ENCODE measurements at regions not wholly inside any gene's neighbourhood (a gene's known extent, or its start where the extent isn't known, plus 50 kb on each side); places are given as distances from the start of the nearest gene placed in this dataset.

DNA sequence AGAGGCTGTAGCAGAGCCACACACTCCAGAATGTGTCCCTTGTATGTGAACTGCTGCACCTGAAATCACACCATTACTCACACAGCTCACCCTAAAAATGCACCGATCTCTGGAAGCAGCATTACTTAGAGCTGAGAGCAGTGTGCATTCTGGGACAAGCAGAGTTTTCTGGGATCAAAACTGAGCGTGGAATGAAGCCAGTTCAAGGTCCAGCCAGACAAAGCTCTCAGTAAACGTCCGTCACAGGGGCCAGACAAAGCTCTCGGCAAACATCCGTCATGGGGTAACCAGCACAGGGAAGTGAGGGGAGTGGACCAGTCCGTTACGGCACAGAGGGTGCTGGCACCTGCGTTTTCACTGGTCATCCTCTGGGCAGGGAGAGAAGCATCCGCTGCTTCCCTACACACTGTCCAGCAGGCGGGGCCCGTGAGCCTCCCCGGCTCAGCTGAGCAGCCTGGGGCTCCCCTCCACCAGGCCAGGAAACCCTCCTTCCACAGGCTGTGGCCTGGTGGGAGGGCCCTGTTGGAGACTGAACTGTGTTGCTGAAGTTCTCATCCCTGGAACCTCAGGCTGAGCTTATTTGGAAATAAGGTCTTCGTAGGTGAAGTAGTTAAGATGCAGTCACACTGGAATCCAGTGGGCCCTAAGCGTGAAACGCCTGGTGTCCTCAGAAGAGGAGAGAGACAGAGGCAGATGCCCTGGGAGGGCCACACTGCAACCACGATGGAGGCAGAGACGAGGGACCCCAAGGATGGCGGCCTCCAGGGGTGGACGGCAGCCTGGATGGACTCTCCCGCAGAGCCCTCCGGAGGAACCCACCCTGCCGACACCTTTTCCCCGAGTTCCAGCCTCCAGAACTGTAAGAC lies 883.9 kb downstream of the BRD1 start (continued):
- TF ChIP-seq STAT5B (CRISPR knock-in tag; IDR thresholded peaks at IDR 0.05) = no peak
- peak; percentile 75 for TF ChIP-seq GABPB1 (CRISPR knock-in tag; IDR thresholded peaks at IDR 0.05)
- no peak for TF ChIP-seq E2F5 (CRISPR knock-in tag; conservative IDR thresholded peaks at IDR 0.05)
- TF ChIP-seq RELA (CRISPR knock-in tag; IDR thresholded peaks at IDR 0.05) = no peak
- peak; percentile 54; the same call in 1 of the 2 replicates for TF ChIP-seq TFDP1 (CRISPR knock-in tag; IDR thresholded peaks at IDR 0.05; ENCODE audit: borderline replicate concordance)
- peak; percentile 50; the same call in 1 of the 2 replicates for TF ChIP-seq BHLHE40 (IDR thresholded peaks at IDR 0.05; ENCODE audit: low read length)
- no peak for TF ChIP-seq MTERF4 (CRISPR knock-in tag; IDR thresholded peaks at IDR 0.05)
- TF ChIP-seq ZNF430 (CRISPR knock-in tag; IDR thresholded peaks at IDR 0.05) = no peak
- TF ChIP-seq, protein P1, sequence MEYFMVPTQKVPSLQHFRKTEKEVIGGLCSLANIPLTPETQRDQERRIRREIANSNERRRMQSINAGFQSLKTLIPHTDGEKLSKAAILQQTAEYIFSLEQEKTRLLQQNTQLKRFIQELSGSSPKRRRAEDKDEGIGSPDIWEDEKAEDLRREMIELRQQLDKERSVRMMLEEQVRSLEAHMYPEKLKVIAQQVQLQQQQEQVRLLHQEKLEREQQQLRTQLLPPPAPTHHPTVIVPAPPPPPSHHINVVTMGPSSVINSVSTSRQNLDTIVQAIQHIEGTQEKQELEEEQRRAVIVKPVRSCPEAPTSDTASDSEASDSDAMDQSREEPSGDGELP (IDR thresholded peaks at IDR 0.05; ENCODE audit: borderline replicate concordance, low read depth) = peak; percentile 95
- TF ChIP-seq ZNF556 (CRISPR knock-in tag; IDR thresholded peaks at IDR 0.05; ENCODE audit: borderline replicate concordance) = peak; percentile 87; the same call in 1 of the 2 replicates
- TF ChIP-seq, protein P2, sequence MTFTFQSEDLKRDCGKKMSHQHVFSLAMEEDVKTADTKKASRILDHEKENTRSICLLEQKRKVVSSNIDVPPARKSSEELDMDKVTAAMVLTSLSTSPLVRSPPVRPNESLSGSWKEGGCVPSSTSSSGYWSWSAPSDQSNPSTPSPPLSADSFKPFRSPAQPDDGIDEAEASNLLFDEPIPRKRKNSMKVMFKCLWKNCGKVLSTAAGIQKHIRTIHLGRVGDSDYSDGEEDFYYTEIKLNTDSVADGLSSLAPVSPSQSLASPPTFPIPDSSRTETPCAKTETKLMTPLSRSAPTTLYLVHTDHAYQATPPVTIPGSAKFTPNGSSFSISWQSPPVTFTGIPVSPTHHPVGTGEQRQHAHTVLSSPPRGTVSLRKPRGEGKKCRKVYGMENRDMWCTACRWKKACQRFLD (CRISPR knock-in tag; IDR thresholded peaks at IDR 0.05; ENCODE audit: borderline replicate concordance) = no peak
- TF ChIP-seq ZFP62 (CRISPR knock-in tag; IDR thresholded peaks at IDR 0.05) = no peak
- 0 out of 2 replicates have a peak, but pooled peaks have one; percentile 65 for TF ChIP-seq ZNF224 (CRISPR knock-in tag; IDR thresholded peaks at IDR 0.05)
- TF ChIP-seq HCFC1 (IDR thresholded peaks at IDR 0.05; ENCODE audit: low read depth, low read length) = no peak
- no peak for TF ChIP-seq ATAD3A (CRISPR knock-in tag; IDR thresholded peaks at IDR 0.05)
- TF ChIP-seq DZIP1 (CRISPR knock-in tag; IDR thresholded peaks at IDR 0.05) = no peak
- TF ChIP-seq ZNF788 (CRISPR knock-in tag; IDR thresholded peaks at IDR 0.05; ENCODE audit: borderline replicate concordance) = peak; percentile 92
- no peak for TF ChIP-seq ZNF432 (CRISPR knock-in tag; IDR thresholded peaks at IDR 0.05; ENCODE audit: borderline replicate concordance)
- TF ChIP-seq BRCA1 (CRISPR knock-in tag; IDR thresholded peaks at IDR 0.05) = no peak
- peak; percentile 97 for TF ChIP-seq ELF3 (CRISPR knock-in tag; IDR thresholded peaks at IDR 0.05)
- no peak for TF ChIP-seq PAX8 (CRISPR knock-in tag; IDR thresholded peaks at IDR 0.05; ENCODE audit: borderline replicate concordance)
- TF ChIP-seq ZMYM2 (CRISPR knock-in tag; IDR thresholded peaks at IDR 0.05) = no peak
- TF ChIP-seq ZMYM4 (CRISPR knock-in tag; IDR thresholded peaks at IDR 0.05) = peak; percentile 84

Data from HepG2 (cell line).